Rectal smooth muscle tissue (tissue), 1 donor: ENCODE measurements at regions not wholly inside any gene's neighbourhood (a gene's known extent, or its start where the extent isn't known, plus 50 kb on each side); places are given as distances from the start of the nearest gene placed in this dataset.

ENCODE experiments used
- H3K27ac ChIP-seq: one replicate; pipeline ENCODE4 v1.7.0; 2013; ENCODE audit warnings: low read depth, low read length, inconsistent platforms
- H3K27me3 ChIP-seq: one replicate; pipeline ENCODE4 v1.7.0; 2013; ENCODE audit warnings: low read length; ENCODE audit not compliant: control insufficient read depth, insufficient read depth
- H3K36me3 ChIP-seq: one replicate; pipeline ENCODE4 v1.7.0; 2013; ENCODE audit warnings: low read length; ENCODE audit not compliant: control insufficient read depth, insufficient read depth
- H3K4me1 ChIP-seq: one replicate; pipeline ENCODE4 v1.7.0; 2013; ENCODE audit warnings: low read length; ENCODE audit not compliant: control insufficient read depth, insufficient read depth
- H3K4me3 ChIP-seq: one replicate; pipeline ENCODE4 v1.7.0; 2013; ENCODE audit warnings: low read length
- H3K9ac ChIP-seq: one replicate; pipeline ENCODE4 v1.7.0; 2013; ENCODE audit warnings: low read length

GRCh38 chr2:81196933-81197628 is 892.5 kb upstream of the LRRTM1 start:
- H3K9ac ChIP-seq: no peak overlapping the region
- H3K4me3 ChIP-seq: no peak overlapping the region
- peaks cover 2% of the 10 kb centered on the region for H3K36me3 ChIP-seq
- H3K27me3 ChIP-seq: no peaks in the 10 kb centered on the region
- H3K4me1 ChIP-seq: no peaks in the 10 kb centered on the region
- H3K27ac ChIP-seq: no peak overlapping the region

GRCh38 chr2:81196383-81196851 is 891.9 kb upstream of the LRRTM1 start:
- Histone ChIP-seq H3K9ac (no peak overlapping the region), H3K4me1 (no peaks in the 10 kb centered on the region), H3K27me3 (no peaks in the 10 kb centered on the region), H3K27ac (no peak overlapping the region), H3K36me3 (peaks cover 2% of the 10 kb centered on the region), H3K4me3 (no peak overlapping the region)

- Histone ChIP-seq H3K4me1 (no peaks in the 10 kb centered on the region), H3K27me3 (no peaks in the 10 kb centered on the region), H3K27ac (no peak overlapping the region), H3K36me3 (peaks cover 2% of the 10 kb centered on the region), H3K4me3 (no peak overlapping the region), H3K9ac (no peak overlapping the region)
Measured at GRCh38 chr2:81195774-81196382, 891.3 kb upstream of the LRRTM1 start.

GRCh38 chr2:81195017-81195773 is 890.6 kb upstream of the LRRTM1 start:
- Histone ChIP-seq H3K4me1 (no peaks in the 10 kb centered on the region), H3K9ac (no peak overlapping the region), H3K4me3 (no peak overlapping the region), H3K36me3 (peaks cover 2% of the 10 kb centered on the region), H3K27ac (no peak overlapping the region), H3K27me3 (no peaks in the 10 kb centered on the region)

DNA sequence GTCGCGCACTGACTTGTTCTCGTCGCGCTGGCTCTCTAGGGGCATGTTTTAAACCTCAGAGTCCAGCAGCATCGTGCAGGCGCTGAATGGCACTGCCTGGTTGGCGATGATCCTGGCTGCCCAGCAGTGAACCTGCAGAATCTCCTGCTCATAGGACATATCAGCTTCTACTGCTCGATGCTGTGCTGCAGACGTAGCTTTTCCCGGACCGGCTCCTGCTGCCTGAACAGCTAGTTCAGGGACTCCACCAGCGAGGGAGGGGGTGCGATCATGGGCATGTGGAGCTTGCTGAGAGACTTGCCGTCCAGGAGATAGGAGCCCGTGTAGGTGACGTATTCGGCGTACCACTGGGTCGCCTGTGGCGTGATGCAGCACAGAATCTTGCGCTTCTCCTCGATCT is 890.0 kb upstream of the LRRTM1 start:
- H3K36me3 ChIP-seq: peaks cover 2% of the 10 kb centered on the region
- H3K27me3 ChIP-seq: no peaks in the 10 kb centered on the region
- no peak overlapping the region for H3K9ac ChIP-seq
- no peak overlapping the region for H3K4me3 ChIP-seq
- H3K27ac ChIP-seq: no peak overlapping the region
- no peaks in the 10 kb centered on the region for H3K4me1 ChIP-seq

GRCh38 chr2:81194176-81194575 is 889.6 kb upstream of the LRRTM1 start:
- no peak overlapping the region for H3K4me3 ChIP-seq
- H3K27me3 ChIP-seq: no peaks in the 10 kb centered on the region
- no peaks in the 10 kb centered on the region for H3K4me1 ChIP-seq
- no peak overlapping the region for H3K27ac ChIP-seq
- peaks cover 2% of the 10 kb centered on the region for H3K36me3 ChIP-seq
- H3K9ac ChIP-seq: no peak overlapping the region

DNA sequence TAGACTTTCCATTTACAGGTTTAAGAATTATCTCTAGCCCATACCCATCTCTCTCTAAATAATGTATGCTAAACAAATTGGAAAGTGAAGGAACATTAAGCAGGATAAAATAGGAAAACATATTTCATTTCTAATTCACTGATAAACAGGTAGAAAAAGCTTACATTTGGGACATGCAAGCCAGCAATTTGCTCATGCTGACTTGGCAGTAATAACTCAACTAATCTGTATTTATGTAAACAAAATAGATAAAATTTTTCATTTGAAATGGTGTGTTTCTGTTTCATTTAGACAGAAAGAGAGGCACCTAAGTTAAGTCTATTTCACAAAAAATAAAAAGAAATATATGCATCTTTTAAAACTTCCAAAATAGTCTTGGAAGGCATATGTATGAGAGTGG is 877.3 kb upstream of the LRRTM1 start:
- Histone ChIP-seq H3K36me3 (no peaks in the 10 kb centered on the region), H3K9ac (no peak overlapping the region), H3K27me3 (no peaks in the 10 kb centered on the region), H3K4me1 (no peaks in the 10 kb centered on the region), H3K4me3 (no peak overlapping the region), H3K27ac (no peak overlapping the region)

GRCh38 chr2:81171447-81171846 is 866.9 kb upstream of the LRRTM1 start:
- H3K4me1 ChIP-seq: no peaks in the 10 kb centered on the region
- no peaks in the 10 kb centered on the region for H3K36me3 ChIP-seq

DNA sequence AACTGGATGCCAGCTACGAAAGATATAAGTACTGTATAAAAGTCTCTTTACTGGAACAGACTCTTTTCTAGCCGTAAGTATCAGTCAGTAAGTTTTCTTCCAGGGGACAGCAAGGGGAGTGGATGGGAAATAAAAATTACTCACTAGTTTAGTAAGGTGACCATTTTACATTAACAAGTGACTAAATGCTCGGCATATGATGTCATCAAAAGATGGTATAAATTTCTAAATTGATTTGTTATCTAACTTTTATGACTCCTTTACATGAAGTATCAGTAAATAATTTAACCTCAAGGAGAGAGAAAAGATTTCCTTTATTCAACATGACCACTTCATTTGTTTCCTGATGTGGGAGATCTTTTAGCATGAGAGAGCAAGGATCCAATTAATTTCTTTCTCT is 859.0 kb upstream of the LRRTM1 start:
- no peaks in the 10 kb centered on the region for H3K36me3 ChIP-seq
- no peak overlapping the region for H3K27ac ChIP-seq
- no peaks in the 10 kb centered on the region for H3K27me3 ChIP-seq
- H3K4me3 ChIP-seq: no peak overlapping the region
- H3K4me1 ChIP-seq: peaks cover under 1% of the 10 kb centered on the region
- no peak overlapping the region for H3K9ac ChIP-seq

More at GRCh38 chr2:81171447-81171846, 866.9 kb upstream of the LRRTM1 start:
- no peak overlapping the region for H3K9ac ChIP-seq
- no peak overlapping the region for H3K4me3 ChIP-seq
- no peak overlapping the region for H3K27ac ChIP-seq
- no peaks in the 10 kb centered on the region for H3K27me3 ChIP-seq

DNA sequence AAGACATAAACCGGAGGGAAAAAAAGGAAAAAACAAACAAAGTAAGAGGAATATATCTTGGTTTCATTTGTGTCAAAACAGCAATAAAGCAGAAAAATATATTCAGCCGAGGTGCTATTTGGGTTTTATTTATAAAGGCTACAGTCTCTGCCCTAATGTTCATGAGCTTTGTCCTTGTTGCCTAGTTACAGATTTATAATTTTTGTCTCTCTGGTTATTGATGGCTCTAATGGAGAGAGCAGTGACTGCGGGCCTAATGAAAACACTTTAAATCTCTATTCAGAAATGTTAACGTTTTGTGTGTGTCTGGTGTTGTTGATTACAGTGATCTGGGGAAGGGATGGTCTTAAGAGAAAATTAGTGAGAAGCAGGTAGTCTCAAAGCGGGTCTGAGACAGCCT is 854.0 kb upstream of the LRRTM1 start:
- peaks cover 2% of the 10 kb centered on the region for H3K4me1 ChIP-seq
- H3K4me3 ChIP-seq: no peak overlapping the region
- no peak overlapping the region for H3K9ac ChIP-seq
- no peaks in the 10 kb centered on the region for H3K36me3 ChIP-seq
- H3K27me3 ChIP-seq: no peaks in the 10 kb centered on the region
- no peak overlapping the region for H3K27ac ChIP-seq

- Histone ChIP-seq H3K27ac (no peak overlapping the region), H3K9ac (no peak overlapping the region), H3K27me3 (no peaks in the 10 kb centered on the region), H3K4me3 (no peak overlapping the region), H3K4me1 (no peaks in the 10 kb centered on the region), H3K36me3 (no peaks in the 10 kb centered on the region)
Measured at GRCh38 chr2:81148323-81148722, 843.8 kb upstream of the LRRTM1 start.

DNA sequence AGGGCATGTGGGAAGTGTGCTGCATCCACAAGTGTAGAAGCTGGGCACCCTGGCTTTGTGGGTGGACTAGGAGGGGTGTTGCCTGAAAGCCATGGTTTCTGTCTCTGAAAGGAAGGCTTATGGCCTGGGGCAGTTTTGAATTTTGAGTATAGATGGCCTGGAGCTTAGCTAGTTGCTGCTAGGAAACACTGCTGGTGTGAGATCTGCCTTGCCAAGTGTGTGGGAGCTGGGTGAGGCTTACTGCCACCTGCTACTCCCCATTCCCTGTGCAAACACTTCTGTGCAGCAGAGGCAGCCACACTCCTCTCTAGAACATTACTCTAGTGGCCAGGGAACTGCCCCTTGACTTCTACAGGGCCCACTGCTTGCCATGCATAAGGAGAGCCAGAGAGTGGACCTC is 831.7 kb upstream of the LRRTM1 start:
- no peaks in the 10 kb centered on the region for H3K36me3 ChIP-seq
- H3K27me3 ChIP-seq: no peaks in the 10 kb centered on the region
- no peaks in the 10 kb centered on the region for H3K4me1 ChIP-seq
- no peak overlapping the region for H3K27ac ChIP-seq
- no peak overlapping the region for H3K4me3 ChIP-seq
- H3K9ac ChIP-seq: no peak overlapping the region
